A549 (cell line): ENCODE measurements at regions not wholly inside any gene's neighbourhood (a gene's known extent, or its start where the extent isn't known, plus 50 kb on each side); places are given as distances from the start of the nearest gene placed in this dataset.

ENCODE experiments used
- ATAC-seq, 2 experiments: fragments of 200-7000 bp in 1 of 2; fragments of >200 bp in 1 of 2; cut with Nextera tagmentation in 1 of 2; cut with Tn5 transposase in 1 of 2; 3 replicates each; pipeline versions ENCODE4 v1.8.0 to v1.9.1; 2018 to 2020; ENCODE audit warnings: mild to moderate bottlenecking in 1 of 2, moderate library complexity in 1 of 2
- CTCF ChIA-PET: fragments of 300-600 bp; sonication (Branson Sonifier 250); formaldehyde crosslinking; extraction: SDS; loops from one replicate; lab custom pipeline; 2021; ENCODE audit warnings: antibody characterized with exemption, inconsistent platforms; lab: Yijun Ruan, JAX
- POLR2A ChIA-PET: fragments of 350-600 bp; formaldehyde crosslinking; extraction: SDS; loops from one replicate; lab custom pipeline; 2021; ENCODE audit warnings: antibody characterized with exemption, inconsistent platforms; lab: Yijun Ruan, JAX
- DNase-seq, 2 experiments: peaks; one replicate each; pipeline versions ENCODE4 v3.0.0 to v3.0.0-alpha.2; 2011 to 2016; ENCODE audit warnings: low read depth in 1 of 2, low spot score in 1 of 2
- FAIRE-seq: peaks from 2 replicates; lab custom pipeline; 2011; peaks lifted over from hg19 to GRCh38; lab: Jason Lieb, UNC
- H3K27ac ChIP-seq, 2 experiments: fragments of >200 bp; sonication (Bioruptor Twin); formaldehyde crosslinking; 3 replicates each; pipeline ENCODE4 v1.5.1; 2016 to 2017
- H3K4me1 ChIP-seq: fragments of >200 bp; sonication (Bioruptor Twin); formaldehyde crosslinking; 3 replicates; pipeline ENCODE4 v1.6.1; 2016
- H3K4me2 ChIP-seq: fragments of >200 bp; sonication (Bioruptor Twin); formaldehyde crosslinking; 3 replicates; pipeline ENCODE4 v1.6.1; 2016
- H3K4me3 ChIP-seq: fragments of >200 bp; sonication (Bioruptor Twin); formaldehyde crosslinking; 3 replicates; pipeline ENCODE4 v1.5.1; 2016
- H3K9me3 ChIP-seq: fragments of >200 bp; sonication (Bioruptor Twin); formaldehyde crosslinking; 3 replicates; pipeline ENCODE4 v1.6.1; 2016
- CBX8 ChIP-seq: fragments of 200-600 bp; sonication (generic); IDR thresholded peaks from 2 replicates; pipeline ENCODE4 v1.6.1; 2016
- ESRRA ChIP-seq: fragments of 150-350 bp; IDR thresholded peaks from 2 replicates; pipeline ENCODE4 v1.6.1; 2014; ENCODE audit warnings: mild to moderate bottlenecking, low read length, borderline replicate concordance
- FOSB ChIP-seq: fragments of 250-450 bp; sonication (Bioruptor Pico); IDR thresholded peaks from 2 replicates; pipeline ENCODE4 v1.5.0; 2020; ENCODE audit warnings: mild to moderate bottlenecking, moderate library complexity
- FOXS1 ChIP-seq: fragments of 250-450 bp; sonication (Bioruptor Pico); IDR thresholded peaks from 2 replicates; pipeline ENCODE4 v1.5.0; 2020; ENCODE audit warnings: mild to moderate bottlenecking, moderate library complexity
- GATA3 ChIP-seq: IDR thresholded peaks from 2 replicates; pipeline ENCODE4 v1.6.1; 2012; ENCODE audit warnings: borderline replicate concordance
- HOXA7 ChIP-seq: fragments of 250-450 bp; sonication (Bioruptor Pico); IDR thresholded peaks from 2 replicates; pipeline ENCODE4 v1.5.0; 2020; ENCODE audit warnings: mild to moderate bottlenecking, moderate library complexity
- HOXB13 ChIP-seq: fragments of 250-450 bp; sonication (Bioruptor Pico); IDR thresholded peaks from 2 replicates; pipeline ENCODE4 v1.5.0; 2020; ENCODE audit warnings: low read depth, mild to moderate bottlenecking, moderate library complexity
- KDM1A ChIP-seq: fragments of 200-600 bp; sonication (generic); IDR thresholded peaks from 2 replicates; pipeline ENCODE4 v1.6.1; 2016; ENCODE audit warnings: low read depth, mild to moderate bottlenecking
- MYC ChIP-seq: IDR thresholded peaks from 2 replicates; pipeline ENCODE4 v1.6.1; 2012; ENCODE audit warnings: mild to moderate bottlenecking, inconsistent platforms, low read length, improper control_type of control experiment, borderline replicate concordance
- NFE2L2 ChIP-seq: fragments of 150-350 bp; conservative IDR thresholded peaks from 2 replicates; pipeline ENCODE4 v1.6.1; 2014; ENCODE audit warnings: low read length
- PHF8 ChIP-seq: fragments of 200-600 bp; sonication (generic); IDR thresholded peaks from 2 replicates; pipeline ENCODE4 v1.6.1; 2016; ENCODE audit warnings: low read depth, mild to moderate bottlenecking, antibody characterized with exemption, moderate library complexity, borderline replicate concordance
- RCOR1 ChIP-seq: fragments of 150-350 bp; IDR thresholded peaks from 2 replicates; pipeline ENCODE4 v1.6.1; 2014; ENCODE audit warnings: antibody characterized with exemption, low read length, low read depth
- RFX5 ChIP-seq: fragments of 450-650 bp; IDR thresholded peaks from 2 replicates; pipeline ENCODE4 v1.7.1; 2014; ENCODE audit warnings: antibody characterized with exemption, mild to moderate bottlenecking, moderate library complexity
- RNF2 ChIP-seq: fragments of 200-600 bp; sonication (generic); IDR thresholded peaks from 2 replicates; pipeline ENCODE4 v1.6.1; 2016; ENCODE audit warnings: low read depth, mild to moderate bottlenecking, antibody characterized with exemption, moderate library complexity, borderline replicate concordance
- ZC3H11A ChIP-seq: fragments of 450-650 bp; IDR thresholded peaks from 2 replicates; pipeline ENCODE4 v1.6.1; 2014; ENCODE audit warnings: antibody characterized with exemption, mild to moderate bottlenecking
- ZFP36 ChIP-seq: fragments of 450-650 bp; IDR thresholded peaks from 2 replicates; pipeline ENCODE4 v1.6.1; 2014; ENCODE audit warnings: borderline replicate concordance; ENCODE audit not compliant: partially characterized antibody
- WGBS: methylation state at CpG from one replicate; pipeline ENCODE4 v1.1.6; 2017; ENCODE audit errors: missing lambda C conversion rate; 5-methylcytosine and 5-hydroxymethylcytosine counted together
- TF ChIP-seq, protein P1 (sequence below): fragments of >200 bp; sonication (Bioruptor Twin); formaldehyde crosslinking; IDR thresholded peaks from 3 replicates; pipeline ENCODE4 v1.6.1; 2016
- TF ChIP-seq, protein P2 (sequence below): fragments of 200-600 bp; sonication (generic); IDR thresholded peaks from 2 replicates; pipeline ENCODE4 v1.6.1; 2016; ENCODE audit warnings: antibody characterized with exemption, mild to moderate bottlenecking, moderate library complexity
- TF ChIP-seq, protein P3 (sequence below): fragments of 250-450 bp; sonication (Bioruptor Pico); IDR thresholded peaks from 2 replicates; pipeline ENCODE4 v1.5.0; 2021; ENCODE audit warnings: mild to moderate bottlenecking, moderate library complexity, borderline replicate concordance

DNA sequence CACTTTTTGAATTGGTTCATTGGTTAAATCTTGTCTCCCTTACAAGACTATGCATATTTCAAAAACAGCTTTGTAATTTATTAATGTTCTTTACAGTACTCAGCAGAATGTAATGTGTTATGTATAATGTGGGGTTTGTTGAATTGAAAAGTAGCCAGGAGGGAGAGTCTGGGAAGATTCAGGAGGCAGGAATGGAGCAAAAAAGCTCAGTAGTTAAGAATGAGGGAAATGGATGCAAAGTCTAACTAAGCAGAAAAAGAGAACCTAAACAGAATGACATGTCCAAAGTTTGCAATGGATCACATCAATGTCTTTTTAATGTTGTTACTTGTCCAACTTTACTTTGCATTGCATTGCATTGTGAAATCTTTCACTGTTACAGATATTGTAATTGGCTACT lies 86.5 kb upstream of the CARD18 start:
- H3K9me3 ChIP-seq, result no peaks in the 10 kb centered on the region
- H3K27ac ChIP-seq, result no peak overlapping the region
- H3K4me3 ChIP-seq, result no peak overlapping the region
- POLR2A ChIA-PET, result no interaction called here
- CTCF ChIA-PET, result no interaction called here
- no peak for ATAC-seq
- FAIRE-seq, result no peak
- no peaks in the 10 kb centered on the region for H3K4me1 ChIP-seq
- DNase-seq, result no peak
- H3K4me2 ChIP-seq, result no peak overlapping the region
- TF ChIP-seq HOXA7 (CRISPR knock-in tag), result no peak
- no peak for TF ChIP-seq CBX8
- no peak for TF ChIP-seq NFE2L2
- no peak for TF ChIP-seq ZC3H11A
- TF ChIP-seq, protein P1, sequence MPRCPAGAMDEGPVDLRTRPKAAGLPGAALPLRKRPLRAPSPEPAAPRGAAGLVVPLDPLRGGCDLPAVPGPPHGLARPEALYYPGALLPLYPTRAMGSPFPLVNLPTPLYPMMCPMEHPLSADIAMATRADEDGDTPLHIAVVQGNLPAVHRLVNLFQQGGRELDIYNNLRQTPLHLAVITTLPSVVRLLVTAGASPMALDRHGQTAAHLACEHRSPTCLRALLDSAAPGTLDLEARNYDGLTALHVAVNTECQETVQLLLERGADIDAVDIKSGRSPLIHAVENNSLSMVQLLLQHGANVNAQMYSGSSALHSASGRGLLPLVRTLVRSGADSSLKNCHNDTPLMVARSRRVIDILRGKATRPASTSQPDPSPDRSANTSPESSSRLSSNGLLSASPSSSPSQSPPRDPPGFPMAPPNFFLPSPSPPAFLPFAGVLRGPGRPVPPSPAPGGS, result no peak
- no peak for TF ChIP-seq MYC
- TF ChIP-seq FOSB, result no peak
- TF ChIP-seq PHF8, result no peak
- TF ChIP-seq ZFP36, result no peak
- TF ChIP-seq RCOR1, result no peak
- TF ChIP-seq ESRRA, result no peak
- no peak for TF ChIP-seq HOXB13 (CRISPR knock-in tag)
- TF ChIP-seq, protein P2, sequence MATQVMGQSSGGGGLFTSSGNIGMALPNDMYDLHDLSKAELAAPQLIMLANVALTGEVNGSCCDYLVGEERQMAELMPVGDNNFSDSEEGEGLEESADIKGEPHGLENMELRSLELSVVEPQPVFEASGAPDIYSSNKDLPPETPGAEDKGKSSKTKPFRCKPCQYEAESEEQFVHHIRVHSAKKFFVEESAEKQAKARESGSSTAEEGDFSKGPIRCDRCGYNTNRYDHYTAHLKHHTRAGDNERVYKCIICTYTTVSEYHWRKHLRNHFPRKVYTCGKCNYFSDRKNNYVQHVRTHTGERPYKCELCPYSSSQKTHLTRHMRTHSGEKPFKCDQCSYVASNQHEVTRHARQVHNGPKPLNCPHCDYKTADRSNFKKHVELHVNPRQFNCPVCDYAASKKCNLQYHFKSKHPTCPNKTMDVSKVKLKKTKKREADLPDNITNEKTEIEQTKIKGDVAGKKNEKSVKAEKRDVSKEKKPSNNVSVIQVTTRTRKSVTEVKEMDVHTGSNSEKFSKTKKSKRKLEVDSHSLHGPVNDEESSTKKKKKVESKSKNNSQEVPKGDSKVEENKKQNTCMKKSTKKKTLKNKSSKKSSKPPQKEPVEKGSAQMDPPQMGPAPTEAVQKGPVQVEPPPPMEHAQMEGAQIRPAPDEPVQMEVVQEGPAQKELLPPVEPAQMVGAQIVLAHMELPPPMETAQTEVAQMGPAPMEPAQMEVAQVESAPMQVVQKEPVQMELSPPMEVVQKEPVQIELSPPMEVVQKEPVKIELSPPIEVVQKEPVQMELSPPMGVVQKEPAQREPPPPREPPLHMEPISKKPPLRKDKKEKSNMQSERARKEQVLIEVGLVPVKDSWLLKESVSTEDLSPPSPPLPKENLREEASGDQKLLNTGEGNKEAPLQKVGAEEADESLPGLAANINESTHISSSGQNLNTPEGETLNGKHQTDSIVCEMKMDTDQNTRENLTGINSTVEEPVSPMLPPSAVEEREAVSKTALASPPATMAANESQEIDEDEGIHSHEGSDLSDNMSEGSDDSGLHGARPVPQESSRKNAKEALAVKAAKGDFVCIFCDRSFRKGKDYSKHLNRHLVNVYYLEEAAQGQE, result no peak
- TF ChIP-seq RNF2, result no peak
- no peak for TF ChIP-seq FOXS1 (CRISPR knock-in tag)
- TF ChIP-seq, protein P3, sequence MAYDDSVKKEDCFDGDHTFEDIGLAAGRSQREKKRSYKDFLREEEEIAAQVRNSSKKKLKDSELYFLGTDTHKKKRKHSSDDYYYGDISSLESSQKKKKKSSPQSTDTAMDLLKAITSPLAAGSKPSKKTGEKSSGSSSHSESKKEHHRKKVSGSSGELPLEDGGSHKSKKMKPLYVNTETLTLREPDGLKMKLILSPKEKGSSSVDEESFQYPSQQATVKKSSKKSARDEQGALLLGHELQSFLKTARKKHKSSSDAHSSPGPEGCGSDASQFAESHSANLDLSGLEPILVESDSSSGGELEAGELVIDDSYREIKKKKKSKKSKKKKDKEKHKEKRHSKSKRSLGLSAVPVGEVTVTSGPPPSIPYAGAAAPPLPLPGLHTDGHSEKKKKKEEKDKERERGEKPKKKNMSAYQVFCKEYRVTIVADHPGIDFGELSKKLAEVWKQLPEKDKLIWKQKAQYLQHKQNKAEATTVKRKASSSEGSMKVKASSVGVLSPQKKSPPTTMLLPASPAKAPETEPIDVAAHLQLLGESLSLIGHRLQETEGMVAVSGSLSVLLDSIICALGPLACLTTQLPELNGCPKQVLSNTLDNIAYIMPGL (CRISPR knock-in tag), result no peak
- no peak for TF ChIP-seq GATA3
- TF ChIP-seq KDM1A, result no peak

DNA sequence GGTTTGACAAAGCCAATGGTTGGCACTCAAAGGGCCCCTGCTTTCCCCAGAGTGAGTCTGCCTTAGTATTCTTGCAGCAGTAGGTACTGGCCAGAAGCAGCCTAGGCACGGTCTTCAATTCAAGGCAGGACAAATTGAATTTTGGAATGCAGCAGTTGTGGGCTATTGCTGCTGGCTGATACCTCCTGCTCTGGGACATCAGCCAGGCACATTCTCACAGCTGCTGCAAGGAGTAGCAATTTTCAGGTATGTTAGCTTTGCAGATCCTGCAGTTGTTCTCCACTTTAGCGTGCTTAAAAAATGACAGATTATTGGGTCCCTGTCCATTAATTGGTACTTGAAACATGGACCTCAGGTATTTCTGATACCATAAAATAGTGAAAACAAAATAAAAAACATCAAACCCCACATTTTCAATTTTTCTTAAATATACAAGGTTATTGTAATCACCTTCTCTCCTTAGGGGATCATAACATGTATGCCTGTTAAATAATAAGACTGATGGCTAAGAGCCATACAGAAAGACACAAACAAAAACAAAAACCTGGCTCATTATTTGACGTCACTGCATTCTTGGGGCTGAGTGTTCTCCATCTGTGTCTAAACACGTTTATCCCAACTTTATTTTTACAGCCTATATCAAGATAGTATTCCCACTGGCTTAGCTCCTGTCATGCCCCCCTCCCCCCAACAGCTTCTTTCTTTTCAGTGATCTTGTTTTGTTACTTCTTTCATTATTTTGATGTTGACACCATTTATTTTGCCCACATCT lies 85.1 kb upstream of the CARD18 start:
- ATAC-seq, result no peak
- no peaks in the 10 kb centered on the region for H3K4me1 ChIP-seq
- no peaks in the 10 kb centered on the region for H3K9me3 ChIP-seq
- H3K4me3 ChIP-seq, result no peak overlapping the region
- WGBS, result 50% methylated on average over 4 of the region's 4 CpGs
- TF ChIP-seq RFX5, result no peak
- TF ChIP-seq ZC3H11A, result no peak
- TF ChIP-seq, all 56 proteins: peak for 0
- DNase-seq (no peak), FAIRE-seq (no peak)
- POLR2A ChIA-PET, result no interaction called here
- CTCF ChIA-PET, result interaction anchor here (1.1 kb wide), 1 partner anchor 16 kb away, joined by 3 read pairs; no protein-coding TSS in a partner anchor
- Histone ChIP-seq H3K4me2 (no peak overlapping the region), H3K27ac (no peak overlapping the region)
